DND-41 (cell line): ENCODE measurements at regions not wholly inside any gene's neighbourhood (a gene's known extent, or its start where the extent isn't known, plus 50 kb on each side); places are given as distances from the start of the nearest gene placed in this dataset.

ENCODE experiments used
- CTCF ChIP-seq: IDR thresholded peaks from 2 replicates; pipeline ENCODE4 v1.5.1; 2012; ENCODE audit warnings: borderline replicate concordance, low read length, moderate library complexity, mild to moderate bottlenecking; ENCODE audit not compliant: poor library complexity, severe bottlenecking; ENCODE audit errors: extremely low read depth
- EZH2 ChIP-seq: IDR thresholded peaks from 3 replicates; pipeline ENCODE4 v1.6.1; 2012; ENCODE audit warnings: borderline replicate concordance, low read depth, mild to moderate bottlenecking, moderate library complexity, low read length, inconsistent platforms; ENCODE audit not compliant: severe bottlenecking

DNA sequence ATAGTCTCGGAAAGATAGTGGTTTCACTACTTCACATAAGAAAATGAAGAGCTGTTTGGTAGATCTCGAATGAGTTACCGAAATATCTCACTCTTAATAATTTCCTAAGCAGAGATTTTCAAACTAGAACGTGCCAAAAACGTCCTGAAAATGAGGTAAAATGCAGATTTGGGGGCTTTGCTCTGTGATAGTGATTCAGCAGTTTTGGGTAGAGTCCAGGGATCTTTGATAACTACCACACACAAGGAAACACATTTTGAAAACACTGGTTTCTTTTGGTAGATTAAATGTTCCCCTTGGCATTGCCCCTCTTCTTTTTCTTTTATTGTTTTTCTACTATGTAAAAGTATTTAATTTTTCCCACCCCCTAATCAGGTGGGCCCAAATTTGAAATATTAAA is 125.9 kb downstream of the EBLN2 start:
- TF ChIP-seq CTCF (no peak), EZH2 (no peak)
